ENCODE measurements at regions not wholly inside any gene's neighbourhood (a gene's known extent, or its start where the extent isn't known, plus 50 kb on each side); places are given as distances from the start of the nearest gene placed in this dataset.

DNA sequence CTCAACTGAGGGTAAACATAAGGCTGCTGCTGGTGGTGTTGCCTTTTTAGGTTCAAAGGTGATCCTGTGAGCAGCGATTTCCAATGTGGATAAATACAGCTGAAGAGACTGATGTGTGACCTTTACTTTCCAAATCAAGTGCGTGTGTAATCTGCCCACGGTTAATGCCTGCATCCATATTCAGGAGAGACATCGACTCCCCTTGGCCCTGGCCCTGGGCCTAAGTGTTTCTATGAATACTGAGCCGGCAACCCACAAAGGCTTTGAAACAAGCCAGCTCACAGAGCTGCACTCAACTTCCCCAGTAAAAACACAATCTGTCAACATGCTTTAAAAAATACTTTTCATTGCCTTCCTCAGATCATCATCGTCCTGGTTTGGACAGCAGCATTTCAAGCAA is 1026.6 kb downstream of the TMEM182 start:
- DNase-seq, result no peak
- no peaks in the 10 kb centered on the region for H3K27me3 ChIP-seq (replicated peaks in 2 of 5; ENCODE audit: control insufficient read depth in 4 of 5, insufficient read depth in 5 of 5, low read length in 4 of 5)
- no peaks in the 10 kb centered on the region for H3K4me1 ChIP-seq (ENCODE audit: control extremely low read depth in 1 of 4, control insufficient read depth in 4 of 4, insufficient read depth in 4 of 4, low read length in 3 of 4)
- no peak overlapping the region for H3K4me3 ChIP-seq (ENCODE audit: control insufficient read depth in 1 of 7, extremely low read depth in 1 of 7, insufficient read depth in 4 of 7, low read depth in 2 of 7, low read length in 6 of 7)
- ChIA-PET CTCF (no interaction called here), POLR2A (no interaction called here)
- no peaks in the 10 kb centered on the region for H3K36me3 ChIP-seq (ENCODE audit: control insufficient read depth in 4 of 4, insufficient read depth in 4 of 4, low read length in 3 of 4)
- no peak overlapping the region for H3K27ac ChIP-seq (ENCODE audit: insufficient read depth in 1 of 2, low read depth in 1 of 2, low read length in 2 of 2, poor library complexity in 1 of 2, severe bottlenecking in 2 of 2)
- H3K9me3 ChIP-seq (ENCODE audit: control extremely low read depth in 1 of 5, control insufficient read depth in 4 of 5, insufficient read depth in 2 of 5, low read depth in 1 of 5, low read length in 4 of 5), result no peaks in the 10 kb centered on the region
- 54% methylated on average over 5 of the region's 6 CpGs for WGBS (ENCODE audit: insufficient coverage)

DNA sequence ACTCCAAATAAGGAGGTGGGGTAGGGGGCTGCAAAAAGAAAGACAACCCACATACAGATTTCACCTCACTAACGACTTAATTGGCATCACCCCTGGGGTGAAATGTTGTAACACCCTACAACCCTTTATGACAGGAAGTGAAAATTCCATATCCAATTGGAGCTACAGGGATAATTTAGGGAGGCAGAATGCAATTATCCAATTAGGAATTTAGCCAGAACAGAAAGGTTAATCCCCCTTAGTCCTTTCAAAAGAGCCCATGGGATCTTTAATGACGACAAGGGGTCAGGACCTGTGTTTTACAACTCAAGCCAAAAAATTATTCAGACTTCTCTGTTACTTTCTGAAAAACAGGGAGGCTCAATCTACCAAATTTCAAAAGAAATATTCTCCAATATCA is 1027.1 kb downstream of the TMEM182 start:
- ChIA-PET POLR2A (no interaction called here), CTCF (no interaction called here)
- Histone ChIP-seq H3K27me3 (replicated peaks in 2 of 5; ENCODE audit: control insufficient read depth in 4 of 5, insufficient read depth in 5 of 5, low read length in 4 of 5) (no peaks in the 10 kb centered on the region), H3K36me3 (ENCODE audit: control insufficient read depth in 4 of 4, insufficient read depth in 4 of 4, low read length in 3 of 4) (no peaks in the 10 kb centered on the region), H3K9me3 (ENCODE audit: control extremely low read depth in 1 of 5, control insufficient read depth in 4 of 5, insufficient read depth in 2 of 5, low read depth in 1 of 5, low read length in 4 of 5) (no peaks in the 10 kb centered on the region), H3K4me1 (ENCODE audit: control extremely low read depth in 1 of 4, control insufficient read depth in 4 of 4, insufficient read depth in 4 of 4, low read length in 3 of 4) (no peaks in the 10 kb centered on the region), H3K4me3 (ENCODE audit: control insufficient read depth in 1 of 7, extremely low read depth in 1 of 7, insufficient read depth in 4 of 7, low read depth in 2 of 7, low read length in 6 of 7) (no peak overlapping the region), H3K27ac (ENCODE audit: insufficient read depth in 1 of 2, low read depth in 1 of 2, low read length in 2 of 2, poor library complexity in 1 of 2, severe bottlenecking in 2 of 2) (no peak overlapping the region)
- WGBS (ENCODE audit: insufficient coverage), result 36% methylated on average over 1 of the region's 2 CpGs
- no peak for DNase-seq

DNA sequence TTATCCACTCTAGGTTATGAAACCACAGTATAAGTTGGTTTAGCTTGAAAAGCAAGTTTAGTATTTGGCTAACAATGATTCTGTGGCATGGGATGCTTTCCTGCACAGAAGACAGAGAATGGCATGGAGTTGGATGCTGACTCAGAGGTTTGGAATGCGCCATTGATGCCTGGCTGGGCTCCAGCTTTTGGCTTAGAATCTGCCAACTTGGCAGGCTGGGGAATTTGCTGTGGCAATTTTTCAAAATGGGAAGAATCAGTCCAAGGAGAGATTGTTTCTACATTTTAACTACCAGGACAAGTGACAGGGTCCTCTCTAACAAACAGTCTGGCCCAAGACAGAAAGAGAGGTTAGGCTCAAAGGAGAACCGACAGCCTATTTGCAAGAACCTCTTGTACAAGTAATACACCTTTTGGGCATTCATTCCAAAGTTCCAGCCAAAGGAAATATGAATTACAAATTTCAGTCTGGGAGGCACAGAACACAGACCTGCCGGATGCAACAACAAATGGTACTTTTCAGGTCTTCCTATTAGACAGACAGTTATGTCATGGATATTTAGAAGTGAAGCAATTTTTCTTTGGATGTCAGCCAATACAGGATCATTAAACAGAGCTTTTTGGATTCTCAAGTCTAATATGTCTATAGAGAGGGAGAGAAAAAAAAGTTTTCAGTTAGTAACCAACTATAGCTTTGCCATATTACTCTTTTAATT is 1027.7 kb downstream of the TMEM182 start:
- no peak overlapping the region for H3K4me3 ChIP-seq (ENCODE audit: control insufficient read depth in 1 of 7, extremely low read depth in 1 of 7, insufficient read depth in 4 of 7, low read depth in 2 of 7, low read length in 6 of 7)
- H3K27ac ChIP-seq (ENCODE audit: insufficient read depth in 1 of 2, low read depth in 1 of 2, low read length in 2 of 2, poor library complexity in 1 of 2, severe bottlenecking in 2 of 2), result no peak overlapping the region
- CTCF ChIA-PET, result no interaction called here
- no peak for DNase-seq
- H3K9me3 ChIP-seq (ENCODE audit: control extremely low read depth in 1 of 5, control insufficient read depth in 4 of 5, insufficient read depth in 2 of 5, low read depth in 1 of 5, low read length in 4 of 5), result no peaks in the 10 kb centered on the region
- 83% methylated on average over 2 of the region's 3 CpGs for WGBS (ENCODE audit: insufficient coverage)
- H3K27me3 ChIP-seq (replicated peaks in 2 of 5; ENCODE audit: control insufficient read depth in 4 of 5, insufficient read depth in 5 of 5, low read length in 4 of 5), result no peaks in the 10 kb centered on the region
- POLR2A ChIA-PET, result no interaction called here
- H3K36me3 ChIP-seq (ENCODE audit: control insufficient read depth in 4 of 4, insufficient read depth in 4 of 4, low read length in 3 of 4), result no peaks in the 10 kb centered on the region
- H3K4me1 ChIP-seq (ENCODE audit: control extremely low read depth in 1 of 4, control insufficient read depth in 4 of 4, insufficient read depth in 4 of 4, low read length in 3 of 4), result no peaks in the 10 kb centered on the region

DNA sequence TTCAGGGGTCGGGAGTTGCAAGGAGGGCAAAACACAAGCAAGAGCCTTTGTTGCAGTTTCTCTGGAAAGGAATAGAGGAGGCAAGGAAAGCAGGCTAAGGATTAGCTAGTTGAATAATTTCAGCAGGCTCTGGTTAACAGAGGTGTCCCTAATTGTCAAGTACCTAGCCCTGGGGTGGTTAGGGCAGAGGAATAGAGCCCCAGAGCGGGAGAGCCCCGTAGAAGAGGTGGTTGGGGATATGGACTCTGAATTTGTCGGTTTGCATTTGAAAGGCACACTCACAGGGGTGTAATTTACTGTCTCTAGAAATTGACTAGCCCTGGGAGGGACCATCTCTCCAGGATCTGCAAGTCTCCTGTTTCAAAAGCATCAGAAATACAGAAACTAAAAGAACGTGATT is 1030.2 kb downstream of the TMEM182 start:
- no peak for DNase-seq
- ChIA-PET POLR2A (no interaction called here), CTCF (no interaction called here)
- no peaks in the 10 kb centered on the region for H3K27me3 ChIP-seq (replicated peaks in 2 of 5; ENCODE audit: control insufficient read depth in 4 of 5, insufficient read depth in 5 of 5, low read length in 4 of 5)
- H3K27ac ChIP-seq (ENCODE audit: insufficient read depth in 1 of 2, low read depth in 1 of 2, low read length in 2 of 2, poor library complexity in 1 of 2, severe bottlenecking in 2 of 2), result no peak overlapping the region
- no peaks in the 10 kb centered on the region for H3K36me3 ChIP-seq (ENCODE audit: control insufficient read depth in 4 of 4, insufficient read depth in 4 of 4, low read length in 3 of 4)
- no peaks in the 10 kb centered on the region for H3K9me3 ChIP-seq (ENCODE audit: control extremely low read depth in 1 of 5, control insufficient read depth in 4 of 5, insufficient read depth in 2 of 5, low read depth in 1 of 5, low read length in 4 of 5)
- WGBS (ENCODE audit: insufficient coverage), result 14% methylated on average over 2 of the region's 5 CpGs
- no peak overlapping the region for H3K4me3 ChIP-seq (ENCODE audit: control insufficient read depth in 1 of 7, extremely low read depth in 1 of 7, insufficient read depth in 4 of 7, low read depth in 2 of 7, low read length in 6 of 7)
- H3K4me1 ChIP-seq (ENCODE audit: control extremely low read depth in 1 of 4, control insufficient read depth in 4 of 4, insufficient read depth in 4 of 4, low read length in 3 of 4), result no peaks in the 10 kb centered on the region

DNA sequence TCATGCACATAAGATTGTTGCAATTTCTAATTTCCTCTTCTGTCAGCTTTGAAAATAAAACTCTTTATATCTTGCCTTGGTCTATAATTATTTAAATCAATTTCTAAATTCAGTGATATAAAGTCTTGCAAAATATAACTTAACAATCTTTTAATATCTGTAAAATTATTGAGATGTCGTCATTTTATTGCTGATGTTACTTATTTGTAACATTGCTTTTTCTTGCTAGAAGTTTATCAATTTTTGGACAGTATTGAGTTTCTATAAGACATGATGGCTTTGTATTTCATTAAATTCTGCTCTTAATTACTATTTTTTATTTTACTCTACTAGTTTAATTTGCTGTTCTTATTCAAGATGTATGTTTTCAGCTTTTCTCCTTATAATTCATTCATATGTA is 1036.5 kb downstream of the TMEM182 start:
- Histone ChIP-seq H3K27ac (ENCODE audit: insufficient read depth in 1 of 2, low read depth in 1 of 2, low read length in 2 of 2, poor library complexity in 1 of 2, severe bottlenecking in 2 of 2) (no peak overlapping the region), H3K4me3 (ENCODE audit: control insufficient read depth in 1 of 7, extremely low read depth in 1 of 7, insufficient read depth in 4 of 7, low read depth in 2 of 7, low read length in 6 of 7) (no peak overlapping the region), H3K9me3 (ENCODE audit: control extremely low read depth in 1 of 5, control insufficient read depth in 4 of 5, insufficient read depth in 2 of 5, low read depth in 1 of 5, low read length in 4 of 5) (no peaks in the 10 kb centered on the region), H3K36me3 (ENCODE audit: control insufficient read depth in 4 of 4, insufficient read depth in 4 of 4, low read length in 3 of 4) (no peaks in the 10 kb centered on the region), H3K27me3 (replicated peaks in 2 of 5; ENCODE audit: control insufficient read depth in 4 of 5, insufficient read depth in 5 of 5, low read length in 4 of 5) (no peaks in the 10 kb centered on the region), H3K4me1 (ENCODE audit: control extremely low read depth in 1 of 4, control insufficient read depth in 4 of 4, insufficient read depth in 4 of 4, low read length in 3 of 4) (no peaks in the 10 kb centered on the region)
- no CpG with 5 or more reads among the region's 1 CpG for WGBS (ENCODE audit: insufficient coverage)
- no peak for DNase-seq
- CTCF ChIA-PET, result no interaction called here
- POLR2A ChIA-PET, result no interaction called here

DNA sequence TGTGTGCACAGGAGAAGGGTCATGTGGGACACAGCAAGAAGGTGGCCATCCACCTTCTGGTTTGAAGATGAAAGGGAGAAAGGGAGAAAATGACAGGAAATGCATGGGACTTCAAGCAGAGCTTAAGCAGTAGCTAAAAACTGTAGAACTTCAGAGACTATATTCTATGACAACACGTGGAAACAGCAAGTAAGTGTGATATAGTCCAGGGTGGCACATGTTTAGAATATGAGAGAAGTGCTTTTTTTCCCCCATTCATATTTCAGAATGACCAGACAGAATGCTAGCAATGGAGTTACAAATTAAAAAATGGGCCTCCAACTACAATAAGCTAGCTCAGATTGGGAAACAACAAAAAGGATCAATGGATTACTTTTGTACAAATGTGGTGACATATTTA is 1042.2 kb downstream of the TMEM182 start:
- no CpG with 5 or more reads among the region's 1 CpG for WGBS (ENCODE audit: insufficient coverage)
- Histone ChIP-seq H3K27ac (ENCODE audit: insufficient read depth in 1 of 2, low read depth in 1 of 2, low read length in 2 of 2, poor library complexity in 1 of 2, severe bottlenecking in 2 of 2) (no peak overlapping the region), H3K4me1 (ENCODE audit: control extremely low read depth in 1 of 4, control insufficient read depth in 4 of 4, insufficient read depth in 4 of 4, low read length in 3 of 4) (no peaks in the 10 kb centered on the region), H3K36me3 (ENCODE audit: control insufficient read depth in 4 of 4, insufficient read depth in 4 of 4, low read length in 3 of 4) (no peaks in the 10 kb centered on the region), H3K27me3 (replicated peaks in 2 of 5; ENCODE audit: control insufficient read depth in 4 of 5, insufficient read depth in 5 of 5, low read length in 4 of 5) (no peaks in the 10 kb centered on the region), H3K4me3 (ENCODE audit: control insufficient read depth in 1 of 7, extremely low read depth in 1 of 7, insufficient read depth in 4 of 7, low read depth in 2 of 7, low read length in 6 of 7) (no peak overlapping the region), H3K9me3 (ENCODE audit: control extremely low read depth in 1 of 5, control insufficient read depth in 4 of 5, insufficient read depth in 2 of 5, low read depth in 1 of 5, low read length in 4 of 5) (no peaks in the 10 kb centered on the region)
- ChIA-PET POLR2A (interaction anchor here (0.6 kb wide), 1 partner anchor 249 kb away, joined by 3 read pairs; no protein-coding TSS in a partner anchor), CTCF (no interaction called here)
- no peak for DNase-seq

DNA sequence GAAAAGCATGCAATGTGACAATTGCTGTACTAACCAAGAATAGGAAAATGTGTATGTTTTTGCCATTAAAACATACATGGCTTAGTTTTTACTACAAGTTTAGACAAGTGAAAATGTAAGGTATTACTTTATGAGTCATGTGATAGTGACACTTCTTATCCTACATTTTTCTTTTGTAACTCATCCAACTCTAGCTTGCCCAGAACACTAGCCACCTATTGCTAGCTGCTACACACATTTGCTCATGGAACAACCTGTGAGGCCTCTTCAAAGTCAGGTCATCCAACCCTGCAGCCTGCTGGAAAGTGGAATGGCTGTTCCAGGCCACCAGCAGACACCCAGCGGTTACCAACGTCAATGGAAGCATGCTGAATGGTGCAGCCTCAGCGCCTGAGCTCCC is 1043.9 kb downstream of the TMEM182 start:
- no peak for DNase-seq
- H3K4me1 ChIP-seq (ENCODE audit: control extremely low read depth in 1 of 4, control insufficient read depth in 4 of 4, insufficient read depth in 4 of 4, low read length in 3 of 4), result no peaks in the 10 kb centered on the region
- H3K9me3 ChIP-seq (ENCODE audit: control extremely low read depth in 1 of 5, control insufficient read depth in 4 of 5, insufficient read depth in 2 of 5, low read depth in 1 of 5, low read length in 4 of 5), result no peaks in the 10 kb centered on the region
- H3K27ac ChIP-seq (ENCODE audit: insufficient read depth in 1 of 2, low read depth in 1 of 2, low read length in 2 of 2, poor library complexity in 1 of 2, severe bottlenecking in 2 of 2), result no peak overlapping the region
- H3K4me3 ChIP-seq (ENCODE audit: control insufficient read depth in 1 of 7, extremely low read depth in 1 of 7, insufficient read depth in 4 of 7, low read depth in 2 of 7, low read length in 6 of 7), result no peak overlapping the region
- POLR2A ChIA-PET, result no interaction called here
- WGBS (ENCODE audit: insufficient coverage), result 89% methylated on average over 3 of the region's 3 CpGs
- no peaks in the 10 kb centered on the region for H3K36me3 ChIP-seq (ENCODE audit: control insufficient read depth in 4 of 4, insufficient read depth in 4 of 4, low read length in 3 of 4)
- H3K27me3 ChIP-seq (replicated peaks in 2 of 5; ENCODE audit: control insufficient read depth in 4 of 5, insufficient read depth in 5 of 5, low read length in 4 of 5), result no peaks in the 10 kb centered on the region
- CTCF ChIA-PET, result no interaction called here

Measured in common myeloid progenitor, CD34-positive (primary cell).